HUDEP-2 (cell line): ENCODE measurements at regions not wholly inside any gene's neighbourhood (a gene's known extent, or its start where the extent isn't known, plus 50 kb on each side); places are given as distances from the start of the nearest gene placed in this dataset.

Experiments used
- DNase-seq, 76 experiments: peaks; one replicate each; lab custom pipeline; 2025; ENCODE audit not compliant: unreplicated experiment in 76 of 76; lab: John Stamatoyannopoulos, UW

DNA sequence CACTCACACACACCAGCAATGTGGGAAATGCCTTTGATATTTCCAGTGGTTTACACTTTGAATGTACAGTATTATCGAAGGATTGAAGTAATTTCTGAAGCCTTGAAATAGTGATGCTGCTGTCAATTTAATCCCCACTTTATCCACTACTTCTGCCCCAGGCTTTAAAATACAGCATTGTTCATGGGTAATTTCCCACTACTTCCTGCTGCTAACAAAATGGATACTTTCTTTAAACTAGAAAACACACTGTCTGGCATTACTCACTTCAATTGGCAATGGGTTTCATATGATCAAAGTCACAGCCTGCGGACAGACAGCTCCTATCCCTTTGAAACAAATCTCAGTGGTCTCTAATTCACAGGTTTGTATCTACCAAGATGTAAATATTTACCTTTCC, 292.2 kb downstream of the CDH11 start:
- DNase-seq: no peak

DNA sequence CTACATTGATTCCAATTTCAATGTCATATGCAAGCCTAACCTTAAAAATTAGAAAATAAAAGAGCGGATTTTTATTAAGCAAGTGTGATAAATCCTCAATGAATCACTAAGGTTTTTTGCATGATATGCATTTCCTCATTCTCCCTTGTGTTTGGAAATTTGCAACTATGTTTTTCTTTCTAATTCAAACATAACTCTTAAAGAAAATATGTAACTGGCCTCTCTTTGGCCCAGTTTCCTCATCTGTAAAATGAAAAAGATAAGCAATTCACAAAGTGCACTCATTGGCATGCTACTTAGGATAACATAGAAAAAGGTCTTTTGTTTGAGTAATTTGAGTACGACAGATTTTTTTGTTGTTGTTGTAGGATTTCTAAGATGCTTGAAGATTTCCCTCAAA, 295.5 kb downstream of the CDH11 start:
- DNase-seq: no peak

DNA sequence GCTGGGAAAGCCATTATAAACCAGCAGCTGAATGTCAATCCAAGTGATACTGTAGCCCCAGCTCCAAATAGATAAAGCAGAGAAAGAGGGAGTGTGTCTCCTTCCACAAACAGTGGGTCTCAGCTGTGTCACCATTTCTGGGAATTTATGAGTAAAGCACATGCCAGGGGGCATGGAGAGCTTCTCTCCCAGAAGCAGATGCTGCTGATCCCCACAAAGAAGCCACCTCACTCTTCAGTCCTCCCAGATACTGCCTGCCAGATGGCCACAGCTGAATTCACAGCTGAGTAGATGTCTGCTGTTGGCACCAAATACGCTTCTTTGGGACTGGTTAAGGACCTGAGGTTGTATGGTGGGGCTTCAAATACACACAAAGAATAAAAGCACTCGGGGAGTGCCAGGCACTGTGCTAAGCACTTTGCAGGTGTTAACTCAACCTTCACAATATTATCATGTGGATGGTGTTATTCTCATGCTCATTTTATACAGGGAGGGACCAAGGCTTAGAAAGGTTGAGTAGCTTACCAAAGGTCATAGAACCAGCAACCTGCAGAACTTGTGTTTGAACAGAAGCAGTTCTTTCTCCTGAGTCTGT, 298.3 kb downstream of the CDH11 start:
- no peak for DNase-seq

DNA sequence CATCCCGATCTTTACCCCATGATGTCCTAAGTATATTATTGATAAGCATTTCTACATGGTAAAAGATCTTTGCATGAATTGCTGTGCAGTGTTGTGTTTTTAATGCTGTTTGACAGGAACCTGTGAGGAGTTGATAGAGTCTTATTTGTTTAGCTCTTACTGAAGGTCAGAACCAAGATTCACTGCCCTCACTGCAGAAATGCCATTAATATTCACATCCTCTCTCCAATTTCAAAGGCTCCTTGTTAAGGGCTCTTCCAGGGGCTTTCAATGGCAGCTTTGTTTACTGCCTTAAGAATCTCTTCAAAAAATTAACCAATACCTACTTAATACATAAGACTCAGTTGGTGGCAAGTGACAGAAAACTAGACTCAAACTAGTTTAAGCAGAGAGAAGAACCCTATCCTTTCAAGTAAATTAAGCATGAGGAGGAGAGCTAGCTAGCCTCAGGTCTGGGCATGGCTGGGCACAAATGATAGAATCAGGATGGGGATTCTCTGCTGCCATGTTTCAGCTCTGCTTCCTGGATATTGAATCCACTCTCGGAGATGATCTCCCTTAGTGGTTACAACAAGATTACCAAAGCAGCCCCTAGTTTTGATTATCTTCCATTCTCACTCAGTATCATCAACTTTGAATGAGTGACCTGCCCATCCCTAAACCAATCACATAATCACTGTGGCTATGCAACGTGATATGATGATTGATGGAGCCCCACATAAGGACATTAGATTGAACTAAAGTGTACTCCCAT, 311.8 kb downstream of the CDH11 start:
- no peak for DNase-seq

DNA sequence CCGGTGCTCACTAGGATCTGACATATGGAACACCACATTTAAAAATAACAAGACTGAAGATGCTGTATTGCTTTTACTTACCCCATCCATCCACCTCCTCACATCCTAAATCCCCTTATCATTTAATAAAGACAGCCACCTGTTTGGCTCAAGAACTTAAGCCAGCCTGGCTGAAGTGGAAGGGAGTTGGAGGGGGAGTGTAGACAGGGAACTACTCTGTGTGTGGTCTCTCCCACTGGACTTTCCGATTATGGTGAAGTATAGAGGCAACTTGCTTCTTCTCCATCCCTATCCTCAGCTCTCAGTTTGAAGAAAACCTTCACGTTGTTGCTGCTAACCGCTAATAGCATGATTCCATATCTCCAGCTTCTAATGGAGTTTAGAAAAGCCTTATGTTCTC, 313.4 kb downstream of the CDH11 start:
- DNase-seq: no peak

DNA sequence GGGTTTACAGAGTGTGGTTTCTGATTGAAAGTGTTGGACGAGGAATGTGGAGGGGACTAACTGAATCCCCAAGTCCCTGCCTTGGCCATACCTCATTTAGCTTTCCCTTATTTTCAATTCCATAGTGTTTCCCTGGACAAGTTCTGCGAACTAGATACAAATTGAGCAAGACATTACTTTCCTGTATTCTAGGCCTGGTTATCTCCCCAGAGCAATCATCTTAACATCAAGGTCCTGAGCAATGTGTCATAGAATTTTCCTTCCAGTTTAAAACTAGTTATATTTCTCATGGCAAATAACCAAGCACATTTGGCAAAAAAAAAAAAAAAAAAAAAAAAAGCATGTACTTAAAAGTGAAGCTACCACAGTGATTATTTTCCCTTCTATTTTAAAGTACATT, 330.1 kb downstream of the CDH11 start:
- no peak for DNase-seq

DNA sequence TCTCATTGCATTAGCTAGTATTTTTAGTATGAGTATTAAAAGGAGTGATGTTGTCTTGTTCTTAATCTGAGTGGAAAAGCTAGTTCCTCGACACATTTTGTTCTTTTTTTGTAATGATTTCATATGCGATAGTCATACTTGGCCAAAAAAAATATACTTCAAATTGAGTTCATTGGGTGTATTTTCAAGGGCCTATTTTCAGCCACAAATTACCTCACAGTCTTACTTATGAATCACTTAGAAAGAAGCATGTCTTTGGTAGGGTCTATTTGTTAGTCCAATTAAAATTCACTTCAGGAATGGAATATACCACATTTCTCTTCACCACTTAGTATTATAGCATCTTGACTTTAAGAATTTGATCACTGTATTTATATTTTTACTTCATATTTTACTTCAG, 337.2 kb downstream of the CDH11 start:
- DNase-seq: no peak

DNA sequence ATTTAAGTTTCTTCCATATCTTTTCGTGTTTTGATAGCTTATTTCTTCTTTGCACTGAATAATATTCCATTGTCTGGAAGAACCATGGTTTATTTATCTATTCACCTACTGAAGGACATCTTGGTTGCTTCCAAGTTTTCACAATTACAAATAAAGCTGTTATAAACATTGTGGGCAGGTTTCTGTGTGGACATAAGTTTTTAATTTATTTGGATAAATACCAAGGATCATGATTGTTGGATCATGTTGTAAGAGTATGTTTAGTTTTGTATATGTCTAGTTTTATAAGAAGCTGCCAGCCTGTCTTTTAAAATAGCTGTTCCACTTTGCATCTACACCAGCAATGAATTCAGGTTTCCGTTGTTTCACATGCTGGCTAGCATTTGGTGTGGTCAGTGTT, 339.4 kb downstream of the CDH11 start:
- no peak for DNase-seq

DNA sequence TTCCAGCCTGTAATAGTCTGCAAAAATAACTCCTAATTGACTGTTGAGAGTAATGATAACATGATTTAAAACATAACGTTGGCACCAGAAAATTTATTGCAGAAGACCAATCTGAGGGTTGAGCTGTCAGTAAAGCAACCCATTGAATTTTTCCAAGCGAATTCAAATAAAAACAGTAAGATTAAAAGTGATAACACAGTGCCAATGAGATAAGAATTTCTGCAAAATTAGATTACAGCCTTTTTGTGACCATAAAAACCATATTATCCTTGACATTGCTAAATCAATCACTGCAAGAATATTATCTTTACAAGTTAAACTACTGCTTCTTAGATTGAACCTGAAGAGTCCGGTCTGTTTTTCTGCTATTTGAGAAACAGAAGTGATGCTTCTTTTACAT, 341.4 kb downstream of the CDH11 start:
- DNase-seq: no peak

DNA sequence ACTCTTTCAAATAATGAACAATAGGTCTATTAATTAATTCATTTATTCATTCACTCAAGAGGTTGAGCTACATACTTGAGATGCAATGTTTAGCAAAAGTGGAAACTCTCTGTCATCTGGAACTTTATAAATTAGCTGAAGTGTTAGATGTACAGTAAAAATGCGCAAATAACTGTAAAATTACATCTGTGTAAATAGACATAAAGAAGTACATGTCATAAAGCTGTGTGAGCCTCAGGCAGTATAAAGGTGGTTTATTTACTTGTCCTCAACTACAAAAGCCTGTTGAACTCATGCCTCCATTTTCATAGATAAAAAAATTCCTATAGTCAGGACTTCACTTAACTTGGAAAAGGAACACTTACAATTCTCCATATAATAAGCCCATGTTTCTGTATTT, 343.1 kb downstream of the CDH11 start:
- no peak for DNase-seq

DNA sequence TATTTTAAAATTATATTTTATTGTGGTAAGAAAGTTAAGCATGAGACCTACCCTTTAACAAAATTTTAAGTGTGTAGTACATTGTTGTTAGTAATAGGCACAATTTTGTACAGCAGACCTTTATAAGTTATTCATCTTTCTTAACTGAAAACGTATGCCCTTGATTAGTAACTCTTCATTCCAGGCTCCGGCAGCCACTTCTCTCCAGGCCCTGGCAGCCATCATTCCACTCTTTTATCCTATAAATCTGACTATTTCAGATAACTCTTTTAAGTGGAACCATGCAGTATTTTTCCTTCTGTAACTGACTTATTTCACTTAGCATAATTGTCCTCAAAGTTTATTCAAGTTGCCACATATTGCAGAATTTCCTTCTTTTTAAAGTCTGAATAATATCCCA, 348.2 kb downstream of the CDH11 start:
- DNase-seq: no peak

DNA sequence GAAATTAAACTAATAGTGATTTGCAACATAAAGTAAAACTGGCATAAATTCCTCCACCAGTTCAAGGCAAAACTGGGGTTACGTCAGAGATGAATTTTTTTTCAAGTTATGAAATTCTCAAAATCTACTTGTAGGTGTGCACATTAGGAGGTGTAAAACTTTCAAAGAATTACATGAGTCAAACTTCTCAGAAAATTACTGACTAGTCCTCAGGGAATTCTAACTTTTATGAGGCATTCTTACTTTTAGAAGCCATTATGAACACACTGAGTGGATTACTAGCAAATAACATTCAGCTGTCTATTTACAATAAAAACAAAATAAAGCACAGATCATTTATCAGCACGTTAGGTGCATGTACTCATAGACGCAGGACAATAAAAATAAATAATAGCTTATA, 348.7 kb downstream of the CDH11 start:
- no peak for DNase-seq

DNA sequence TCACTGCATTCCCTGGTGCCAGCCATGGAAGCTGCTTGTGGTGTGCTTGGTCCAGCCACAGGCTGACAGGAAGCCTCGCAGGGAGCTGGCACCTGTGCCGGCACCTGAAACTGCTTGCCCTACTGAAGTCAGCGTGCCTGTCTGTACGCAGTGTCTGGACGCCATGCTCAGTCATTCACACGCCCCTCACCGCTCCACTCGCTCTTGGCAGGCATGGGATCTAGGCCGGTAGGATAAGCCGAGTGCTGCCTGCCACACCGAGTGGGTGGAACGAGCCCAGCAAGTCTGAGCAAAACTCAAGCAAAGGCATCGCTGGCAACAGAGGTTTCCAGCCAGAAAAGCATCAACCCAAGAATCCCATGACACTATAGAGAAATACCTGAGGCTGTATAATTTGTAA, 350.6 kb downstream of the CDH11 start:
- DNase-seq: no peak

DNA sequence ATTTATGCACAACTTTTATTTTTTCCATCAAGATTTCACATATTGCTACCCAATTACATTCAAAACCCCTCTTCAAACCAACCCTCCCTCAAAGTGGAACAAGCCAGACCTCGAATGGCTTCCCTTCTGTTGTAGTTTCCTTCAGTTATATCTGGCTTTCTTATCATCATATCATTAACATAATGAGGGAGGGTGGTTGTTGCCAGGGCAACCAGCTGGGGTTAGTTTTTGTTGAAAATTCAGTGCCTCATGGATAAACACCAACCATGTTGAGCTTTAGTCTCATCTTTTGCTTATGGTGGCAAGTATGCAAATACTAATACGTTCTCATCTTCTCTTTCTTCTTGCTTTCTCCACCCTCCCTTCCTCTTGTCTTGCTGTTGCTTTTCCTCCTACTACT, 359.7 kb downstream of the CDH11 start:
- DNase-seq: no peak

DNA sequence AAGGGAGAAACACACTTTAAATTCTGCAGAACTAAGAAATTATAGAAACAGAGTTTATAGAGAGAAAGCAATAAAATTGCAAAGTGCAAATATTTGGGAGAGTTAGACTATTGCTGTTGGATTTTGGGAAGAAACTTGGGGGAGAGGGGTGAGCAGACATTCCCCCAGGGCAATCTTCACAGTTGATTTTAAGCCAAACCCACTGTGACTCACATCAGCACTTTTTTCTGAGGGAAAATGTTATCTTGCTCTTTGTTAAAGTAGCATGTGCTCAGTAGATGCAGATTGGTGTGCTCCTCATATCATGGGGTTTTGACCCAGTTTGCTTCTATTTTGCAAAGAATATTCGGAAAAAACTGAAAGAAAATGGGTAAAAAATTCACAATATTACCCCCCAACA, 367.6 kb downstream of the CDH11 start:
- no peak for DNase-seq

DNA sequence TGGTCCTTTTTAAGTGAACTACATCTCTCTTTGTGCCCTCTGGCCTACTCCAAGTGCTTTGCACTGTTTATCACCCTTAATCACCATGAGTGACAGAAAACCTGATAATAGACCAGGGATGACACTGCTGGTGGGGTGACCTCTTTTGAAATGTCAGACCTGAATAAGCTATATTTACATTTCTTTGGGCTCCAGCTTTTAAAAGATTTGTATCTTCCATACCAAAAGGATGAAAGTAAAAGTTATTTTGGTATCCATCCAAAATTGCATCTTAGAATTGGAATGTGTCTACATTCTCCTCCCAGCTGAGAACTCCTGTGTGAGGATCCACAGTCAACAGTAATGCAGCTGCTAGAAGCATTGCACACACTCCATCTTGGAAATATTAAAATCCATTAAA, 370.0 kb downstream of the CDH11 start:
- no peak for DNase-seq

DNA sequence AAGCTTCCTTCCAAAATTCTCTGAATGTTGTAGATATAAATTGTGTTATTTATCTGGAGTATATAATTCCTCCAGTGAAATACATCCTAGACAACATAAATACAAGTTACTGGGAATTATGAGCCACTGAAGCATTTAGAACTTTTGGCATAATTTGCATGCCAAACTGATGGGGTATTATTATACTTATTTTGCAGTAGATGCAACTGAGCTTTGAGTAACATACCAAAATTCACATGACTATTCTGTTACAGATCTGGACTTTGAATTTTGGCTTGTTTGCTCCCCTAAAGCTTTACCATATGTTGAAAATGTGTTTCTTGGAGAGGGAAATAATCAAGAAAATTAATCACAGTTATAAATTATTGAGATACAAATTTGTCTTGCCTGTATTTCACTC, 372.5 kb downstream of the CDH11 start:
- DNase-seq: no peak

DNA sequence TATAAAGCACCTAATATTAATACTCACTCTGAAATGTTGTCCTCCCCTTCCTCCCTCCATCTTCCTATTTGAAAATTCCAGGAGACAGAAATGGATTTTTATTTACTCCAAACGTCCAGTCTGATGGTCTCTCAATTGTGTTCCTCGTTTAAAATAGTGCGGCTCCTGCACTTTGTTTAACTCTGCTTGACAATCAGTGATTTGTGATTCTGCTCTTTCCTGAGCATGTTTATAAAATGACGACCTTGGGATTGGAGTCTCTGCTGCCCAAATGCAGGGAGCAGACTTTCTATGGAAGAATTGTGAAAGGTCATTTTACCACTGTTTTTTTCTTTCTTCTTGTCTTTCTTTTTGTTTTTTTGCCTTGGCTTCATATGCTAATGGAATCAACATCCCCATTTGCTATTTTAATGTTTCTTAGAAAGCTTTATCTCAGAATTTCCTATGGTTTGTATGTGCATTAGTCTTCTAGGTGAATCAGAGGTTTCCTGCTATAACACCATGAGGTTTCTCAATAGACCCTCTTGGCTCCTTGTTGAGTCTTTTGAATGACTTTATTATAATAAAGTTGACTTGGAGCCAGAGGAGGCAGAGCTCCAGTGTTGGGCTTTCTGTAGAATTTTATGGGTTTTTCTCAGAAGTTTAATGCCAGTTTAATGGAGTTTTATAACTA, 376.5 kb downstream of the CDH11 start:
- no peak for DNase-seq

DNA sequence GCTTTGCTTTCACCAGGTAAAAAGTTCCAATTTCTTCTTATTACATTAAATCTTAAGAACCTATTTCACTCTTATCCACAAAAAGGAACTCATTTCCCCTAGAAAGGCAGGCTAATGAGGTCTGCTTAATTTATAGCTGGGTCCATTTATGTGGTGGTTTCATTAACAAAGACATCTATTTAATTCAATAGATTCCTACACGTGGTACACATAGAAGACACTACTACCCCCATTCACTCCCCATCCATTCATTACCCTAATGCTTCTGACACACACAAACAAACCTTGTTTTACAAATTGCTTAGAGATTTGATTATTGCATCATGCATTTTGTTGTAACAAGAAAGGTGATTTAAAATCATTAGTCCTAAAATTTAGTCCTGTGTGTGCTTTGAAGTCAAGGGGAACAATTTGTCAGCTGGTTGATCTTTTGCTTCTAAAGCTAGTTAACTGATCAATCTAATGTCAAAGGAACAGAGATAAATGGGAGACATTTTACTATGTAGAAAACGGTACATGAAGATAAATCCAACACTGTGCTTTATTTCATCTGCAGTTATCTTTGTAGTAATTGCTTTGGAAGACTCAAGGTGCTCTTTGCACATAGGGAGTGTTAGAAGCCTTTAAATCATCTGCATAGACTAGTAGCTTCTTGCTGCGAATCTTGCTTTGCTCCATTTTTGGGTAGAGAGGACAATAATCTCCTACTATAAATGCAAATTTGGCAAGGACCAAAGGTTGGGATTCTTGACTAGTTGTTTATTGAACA, 379.2 kb downstream of the CDH11 start:
- DNase-seq: no peak

DNA sequence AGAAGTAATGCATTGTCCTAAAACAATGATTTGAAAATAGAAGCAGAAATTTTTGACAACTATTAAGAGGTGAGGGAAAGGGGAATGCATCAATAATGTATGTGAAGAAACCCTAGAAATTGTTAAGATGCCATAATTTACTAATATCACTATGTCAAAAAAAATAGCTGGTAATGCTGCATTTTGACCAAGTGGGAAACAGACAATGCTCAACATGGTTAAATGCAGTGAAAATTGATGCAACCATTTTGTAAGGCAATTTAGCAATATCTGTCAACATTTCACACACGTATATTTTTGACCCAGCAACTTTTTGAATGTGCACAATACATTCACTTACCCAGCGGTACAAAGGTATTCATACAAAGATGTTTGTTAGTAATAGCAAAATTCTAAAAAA, 381.6 kb downstream of the CDH11 start:
- no peak for DNase-seq

DNA sequence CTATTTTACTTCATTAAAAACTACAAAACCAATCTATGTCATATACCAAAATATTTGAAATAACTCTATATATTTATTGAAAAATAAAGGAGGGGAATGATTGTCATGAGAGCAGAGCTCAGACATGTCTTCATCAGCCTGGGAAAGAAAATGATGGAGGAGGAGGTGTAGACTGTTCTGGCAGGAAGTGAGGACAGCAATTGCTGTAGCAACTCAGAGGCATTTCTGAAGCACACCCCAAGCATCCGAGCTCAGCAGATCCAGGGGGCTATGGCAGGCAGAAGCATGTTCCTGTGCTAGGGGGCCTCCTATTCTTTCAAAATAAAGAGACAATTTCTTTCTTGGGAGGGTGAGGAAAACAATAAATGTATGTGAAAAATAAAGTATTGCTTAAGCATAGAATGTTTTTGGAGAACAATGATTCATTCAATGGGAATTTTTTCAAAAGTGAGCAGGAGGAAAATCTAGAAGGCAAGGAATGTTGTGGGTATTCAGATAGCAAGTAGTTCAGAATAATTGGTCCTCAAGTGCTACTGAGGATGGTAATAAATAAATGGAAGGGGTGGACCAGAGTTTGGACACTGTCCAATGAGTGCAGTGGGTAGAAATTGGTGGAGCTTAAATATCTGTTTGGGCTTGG, 383.4 kb downstream of the CDH11 start:
- DNase-seq: no peak
